SK-N-SH treated with all-trans-retinoic acid at 6 μM for 48 hours (cell line): ENCODE measurements at regions not wholly inside any gene's neighbourhood (a gene's known extent, or its start where the extent isn't known, plus 50 kb on each side); places are given as distances from the start of the nearest gene placed in this dataset.

ENCODE experiments used
- ATAC-seq: fragments of 200-7000 bp; cut with Tn5 transposase; 3 replicates; pipeline ENCODE4 v1.9.1; 2020; ENCODE audit warnings: mild to moderate bottlenecking, moderate library complexity
- ARNTL ChIP-seq: fragments of 450-650 bp; formaldehyde crosslinking; IDR thresholded peaks from 2 replicates; pipeline ENCODE4 v1.5.0; 2020; ENCODE audit warnings: low read depth, mild to moderate bottlenecking, moderate library complexity, borderline replicate concordance
- CSDC2 ChIP-seq: fragments of 250-450 bp; sonication (Bioruptor Pico); IDR thresholded peaks from 2 replicates; pipeline ENCODE4 v1.5.0; 2020; ENCODE audit warnings: mild to moderate bottlenecking, moderate library complexity
- GLIS3 ChIP-seq: fragments of 250-450 bp; sonication (Bioruptor Pico); IDR thresholded peaks from 2 replicates; pipeline ENCODE4 v1.5.0; 2020; ENCODE audit warnings: mild to moderate bottlenecking, moderate library complexity
- ISL1 ChIP-seq: fragments of 250-450 bp; sonication (Bioruptor Pico); IDR thresholded peaks from 2 replicates; pipeline ENCODE4 v2.1.2; 2022; ENCODE audit warnings: mild to moderate bottlenecking, moderate library complexity
- PPARA ChIP-seq: fragments of 250-450 bp; sonication (Bioruptor Pico); IDR thresholded peaks from 2 replicates; pipeline ENCODE4 v1.5.0; 2020; ENCODE audit warnings: mild to moderate bottlenecking, borderline replicate concordance
- RARB ChIP-seq: fragments of 250-450 bp; sonication (Bioruptor Pico); IDR thresholded peaks from 2 replicates; pipeline ENCODE4 v1.8.0; 2021; ENCODE audit warnings: mild to moderate bottlenecking, moderate library complexity
- SNAI2 ChIP-seq: fragments of 250-450 bp; sonication (Bioruptor Pico); IDR thresholded peaks from 2 replicates; pipeline ENCODE4 v1.5.0; 2020; ENCODE audit warnings: mild to moderate bottlenecking, moderate library complexity
- TCF4 ChIP-seq: fragments of 250-450 bp; sonication (Bioruptor Pico); IDR thresholded peaks from 2 replicates; pipeline ENCODE4 v1.8.0; 2021; ENCODE audit warnings: mild to moderate bottlenecking, moderate library complexity, borderline replicate concordance
- TOX ChIP-seq: fragments of 250-450 bp; sonication (Bioruptor Pico); IDR thresholded peaks from 2 replicates; pipeline ENCODE4 v1.8.0; 2021; ENCODE audit warnings: mild to moderate bottlenecking, moderate library complexity, borderline replicate concordance
- ZC3H10 ChIP-seq: fragments of 250-450 bp; sonication (Bioruptor Pico); IDR thresholded peaks from 2 replicates; pipeline ENCODE4 v1.5.1; 2021; ENCODE audit warnings: mild to moderate bottlenecking, moderate library complexity
- ZFP30 ChIP-seq: fragments of 450-650 bp; formaldehyde crosslinking; IDR thresholded peaks from 2 replicates; pipeline ENCODE4 v1.5.0; 2022; ENCODE audit warnings: mild to moderate bottlenecking, moderate library complexity
- ZNF565 ChIP-seq: fragments of 450-650 bp; formaldehyde crosslinking; conservative IDR thresholded peaks from 2 replicates; pipeline ENCODE4 v1.5.0; 2020; ENCODE audit warnings: low read depth, mild to moderate bottlenecking, moderate library complexity
- ZNF70 ChIP-seq: fragments of 450-650 bp; formaldehyde crosslinking; IDR thresholded peaks from 2 replicates; pipeline ENCODE4 v1.5.0; 2020; ENCODE audit warnings: mild to moderate bottlenecking, moderate library complexity
- TF ChIP-seq, protein P1 (sequence below): fragments of 250-450 bp; sonication (Bioruptor Pico); IDR thresholded peaks from 2 replicates; pipeline ENCODE4 v1.5.1; 2020; ENCODE audit warnings: low read depth, mild to moderate bottlenecking, moderate library complexity
- TF ChIP-seq, protein P2 (sequence below): fragments of 250-450 bp; sonication (Bioruptor Pico); IDR thresholded peaks from 2 replicates; pipeline ENCODE4 v1.8.0; 2020; ENCODE audit warnings: mild to moderate bottlenecking, moderate library complexity, borderline replicate concordance
- TF ChIP-seq, protein P3 (sequence below): fragments of 250-450 bp; sonication (Bioruptor Pico); IDR thresholded peaks from 2 replicates; pipeline ENCODE4 v1.5.0; 2020; ENCODE audit warnings: mild to moderate bottlenecking, moderate library complexity
- TF ChIP-seq, protein P4 (sequence below): fragments of 250-450 bp; sonication (Bioruptor Pico); IDR thresholded peaks from 2 replicates; pipeline ENCODE4 v1.5.1; 2021; ENCODE audit warnings: mild to moderate bottlenecking, moderate library complexity

DNA sequence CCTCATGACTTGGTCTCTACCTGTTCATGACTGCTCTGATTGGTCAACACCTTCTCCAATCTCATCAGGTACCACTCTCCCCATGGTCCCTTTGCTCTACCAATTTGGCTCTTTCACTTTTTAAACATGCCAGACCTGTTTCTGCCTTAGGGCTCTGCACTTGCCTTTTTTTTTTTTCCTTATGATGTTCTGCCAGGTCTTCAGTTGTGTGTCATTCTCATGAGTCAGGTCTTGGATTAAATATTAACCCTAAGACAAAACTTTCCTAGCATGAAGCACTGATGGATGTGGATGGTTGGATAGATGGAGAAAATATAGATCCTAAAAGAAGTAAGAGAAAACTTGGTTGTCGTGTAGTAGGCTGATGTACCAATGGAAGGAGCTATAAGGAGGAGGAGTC, 219.3 kb downstream of the TTC32 start:
- TF ChIP-seq, protein P1, sequence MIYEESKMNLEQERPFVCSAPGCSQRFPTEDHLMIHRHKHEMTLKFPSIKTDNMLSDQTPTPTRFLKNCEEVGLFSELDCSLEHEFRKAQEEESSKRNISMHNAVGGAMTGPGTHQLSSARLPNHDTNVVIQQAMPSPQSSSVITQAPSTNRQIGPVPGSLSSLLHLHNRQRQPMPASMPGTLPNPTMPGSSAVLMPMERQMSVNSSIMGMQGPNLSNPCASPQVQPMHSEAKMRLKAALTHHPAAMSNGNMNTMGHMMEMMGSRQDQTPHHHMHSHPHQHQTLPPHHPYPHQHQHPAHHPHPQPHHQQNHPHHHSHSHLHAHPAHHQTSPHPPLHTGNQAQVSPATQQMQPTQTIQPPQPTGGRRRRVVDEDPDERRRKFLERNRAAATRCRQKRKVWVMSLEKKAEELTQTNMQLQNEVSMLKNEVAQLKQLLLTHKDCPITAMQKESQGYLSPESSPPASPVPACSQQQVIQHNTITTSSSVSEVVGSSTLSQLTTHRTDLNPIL (CRISPR knock-in tag) = no peak
- TF ChIP-seq, protein P2, sequence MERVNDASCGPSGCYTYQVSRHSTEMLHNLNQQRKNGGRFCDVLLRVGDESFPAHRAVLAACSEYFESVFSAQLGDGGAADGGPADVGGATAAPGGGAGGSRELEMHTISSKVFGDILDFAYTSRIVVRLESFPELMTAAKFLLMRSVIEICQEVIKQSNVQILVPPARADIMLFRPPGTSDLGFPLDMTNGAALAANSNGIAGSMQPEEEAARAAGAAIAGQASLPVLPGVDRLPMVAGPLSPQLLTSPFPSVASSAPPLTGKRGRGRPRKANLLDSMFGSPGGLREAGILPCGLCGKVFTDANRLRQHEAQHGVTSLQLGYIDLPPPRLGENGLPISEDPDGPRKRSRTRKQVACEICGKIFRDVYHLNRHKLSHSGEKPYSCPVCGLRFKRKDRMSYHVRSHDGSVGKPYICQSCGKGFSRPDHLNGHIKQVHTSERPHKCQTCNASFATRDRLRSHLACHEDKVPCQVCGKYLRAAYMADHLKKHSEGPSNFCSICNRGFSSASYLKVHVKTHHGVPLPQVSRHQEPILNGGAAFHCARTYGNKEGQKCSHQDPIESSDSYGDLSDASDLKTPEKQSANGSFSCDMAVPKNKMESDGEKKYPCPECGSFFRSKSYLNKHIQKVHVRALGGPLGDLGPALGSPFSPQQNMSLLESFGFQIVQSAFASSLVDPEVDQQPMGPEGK (CRISPR knock-in tag) = no peak
- TF ChIP-seq ZC3H10 (CRISPR knock-in tag) = no peak
- TF ChIP-seq TCF4 (CRISPR knock-in tag) = no peak
- TF ChIP-seq ARNTL (CRISPR knock-in tag) = no peak
- no peak for TF ChIP-seq RARB (CRISPR knock-in tag)
- TF ChIP-seq, protein P3, sequence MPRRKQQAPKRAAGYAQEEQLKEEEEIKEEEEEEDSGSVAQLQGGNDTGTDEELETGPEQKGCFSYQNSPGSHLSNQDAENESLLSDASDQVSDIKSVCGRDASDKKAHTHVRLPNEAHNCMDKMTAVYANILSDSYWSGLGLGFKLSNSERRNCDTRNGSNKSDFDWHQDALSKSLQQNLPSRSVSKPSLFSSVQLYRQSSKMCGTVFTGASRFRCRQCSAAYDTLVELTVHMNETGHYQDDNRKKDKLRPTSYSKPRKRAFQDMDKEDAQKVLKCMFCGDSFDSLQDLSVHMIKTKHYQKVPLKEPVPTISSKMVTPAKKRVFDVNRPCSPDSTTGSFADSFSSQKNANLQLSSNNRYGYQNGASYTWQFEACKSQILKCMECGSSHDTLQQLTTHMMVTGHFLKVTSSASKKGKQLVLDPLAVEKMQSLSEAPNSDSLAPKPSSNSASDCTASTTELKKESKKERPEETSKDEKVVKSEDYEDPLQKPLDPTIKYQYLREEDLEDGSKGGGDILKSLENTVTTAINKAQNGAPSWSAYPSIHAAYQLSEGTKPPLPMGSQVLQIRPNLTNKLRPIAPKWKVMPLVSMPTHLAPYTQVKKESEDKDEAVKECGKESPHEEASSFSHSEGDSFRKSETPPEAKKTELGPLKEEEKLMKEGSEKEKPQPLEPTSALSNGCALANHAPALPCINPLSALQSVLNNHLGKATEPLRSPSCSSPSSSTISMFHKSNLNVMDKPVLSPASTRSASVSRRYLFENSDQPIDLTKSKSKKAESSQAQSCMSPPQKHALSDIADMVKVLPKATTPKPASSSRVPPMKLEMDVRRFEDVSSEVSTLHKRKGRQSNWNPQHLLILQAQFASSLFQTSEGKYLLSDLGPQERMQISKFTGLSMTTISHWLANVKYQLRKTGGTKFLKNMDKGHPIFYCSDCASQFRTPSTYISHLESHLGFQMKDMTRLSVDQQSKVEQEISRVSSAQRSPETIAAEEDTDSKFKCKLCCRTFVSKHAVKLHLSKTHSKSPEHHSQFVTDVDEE (CRISPR knock-in tag) = no peak
- ATAC-seq = no peak

DNA sequence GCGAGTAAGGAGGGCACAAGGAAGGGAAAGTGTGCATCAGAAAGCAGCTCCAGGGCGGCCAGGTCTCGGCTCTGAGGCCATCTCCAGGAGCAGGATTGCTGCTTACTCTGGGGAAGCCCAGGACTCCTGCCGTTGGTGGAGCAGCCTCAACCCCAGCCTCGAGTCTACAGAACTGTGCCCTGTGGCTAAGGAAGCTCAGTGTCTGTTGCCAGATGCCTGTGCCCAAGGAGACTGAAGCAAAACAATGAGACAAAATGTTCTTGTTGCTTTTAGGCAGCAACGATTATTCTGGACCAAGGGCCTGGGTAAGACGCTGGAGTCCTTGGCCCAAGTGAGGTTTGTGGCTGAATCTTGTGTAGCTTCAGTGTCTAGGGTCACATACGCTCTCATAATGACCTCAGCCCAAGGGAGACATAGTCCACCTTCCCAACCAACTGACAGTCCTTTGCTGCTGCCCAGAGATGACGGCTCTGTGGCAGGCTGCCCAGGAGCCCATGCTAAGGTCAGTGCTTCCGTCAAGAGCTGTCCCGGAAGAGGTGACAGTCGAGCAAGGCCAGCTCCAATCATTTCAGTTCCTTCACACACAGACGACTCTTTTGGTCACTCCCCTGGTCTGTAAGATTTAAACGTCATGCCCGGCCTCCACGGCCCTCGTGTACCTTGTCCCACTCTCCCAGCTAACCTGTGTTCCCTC, 223.8 kb downstream of the TTC32 start:
- ATAC-seq = no peak
- no peak for TF ChIP-seq ZNF565 (CRISPR knock-in tag)
- TF ChIP-seq, protein P1 (CRISPR knock-in tag) = no peak
- no peak for TF ChIP-seq ZC3H10 (CRISPR knock-in tag)
- TF ChIP-seq CSDC2 (CRISPR knock-in tag) = no peak
- no peak for TF ChIP-seq PPARA (CRISPR knock-in tag)
- TF ChIP-seq RARB (CRISPR knock-in tag) = no peak
- TF ChIP-seq GLIS3 (CRISPR knock-in tag) = no peak
- no peak for TF ChIP-seq TCF4 (CRISPR knock-in tag)
- TF ChIP-seq ZFP30 (CRISPR knock-in tag) = no peak
- no peak for TF ChIP-seq SNAI2 (CRISPR knock-in tag)
- TF ChIP-seq ISL1 (CRISPR knock-in tag) = no peak
- TF ChIP-seq, protein P3 (CRISPR knock-in tag) = no peak
- TF ChIP-seq, protein P2 (CRISPR knock-in tag) = no peak
- TF ChIP-seq ZNF70 = no peak
- no peak for TF ChIP-seq TOX (CRISPR knock-in tag)
- TF ChIP-seq, protein P4, sequence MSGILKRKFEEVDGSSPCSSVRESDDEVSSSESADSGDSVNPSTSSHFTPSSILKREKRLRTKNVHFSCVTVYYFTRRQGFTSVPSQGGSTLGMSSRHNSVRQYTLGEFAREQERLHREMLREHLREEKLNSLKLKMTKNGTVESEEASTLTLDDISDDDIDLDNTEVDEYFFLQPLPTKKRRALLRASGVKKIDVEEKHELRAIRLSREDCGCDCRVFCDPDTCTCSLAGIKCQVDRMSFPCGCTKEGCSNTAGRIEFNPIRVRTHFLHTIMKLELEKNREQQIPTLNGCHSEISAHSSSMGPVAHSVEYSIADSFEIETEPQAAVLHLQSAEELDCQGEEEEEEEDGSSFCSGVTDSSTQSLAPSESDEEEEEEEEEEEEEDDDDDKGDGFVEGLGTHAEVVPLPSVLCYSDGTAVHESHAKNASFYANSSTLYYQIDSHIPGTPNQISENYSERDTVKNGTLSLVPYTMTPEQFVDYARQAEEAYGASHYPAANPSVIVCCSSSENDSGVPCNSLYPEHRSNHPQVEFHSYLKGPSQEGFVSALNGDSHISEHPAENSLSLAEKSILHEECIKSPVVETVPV (CRISPR knock-in tag) = no peak
